HEK293 (cell line): ENCODE measurements at regions not wholly inside any gene's neighbourhood (a gene's known extent, or its start where the extent isn't known, plus 50 kb on each side); places are given as distances from the start of the nearest gene placed in this dataset.

ENCODE experiments used
- CTCF ChIP-seq: fragments of 450-650 bp; formaldehyde crosslinking; IDR thresholded peaks from 2 replicates; pipeline ENCODE4 v1.5.1; 2016; ENCODE audit warnings: missing biosample characterization, missing genetic modification characterization
- ZNF19 ChIP-seq: fragments of 450-650 bp; formaldehyde crosslinking; IDR thresholded peaks from 2 replicates; pipeline ENCODE4; 2016; ENCODE audit warnings: missing biosample characterization, missing genetic modification characterization, low read depth

DNA sequence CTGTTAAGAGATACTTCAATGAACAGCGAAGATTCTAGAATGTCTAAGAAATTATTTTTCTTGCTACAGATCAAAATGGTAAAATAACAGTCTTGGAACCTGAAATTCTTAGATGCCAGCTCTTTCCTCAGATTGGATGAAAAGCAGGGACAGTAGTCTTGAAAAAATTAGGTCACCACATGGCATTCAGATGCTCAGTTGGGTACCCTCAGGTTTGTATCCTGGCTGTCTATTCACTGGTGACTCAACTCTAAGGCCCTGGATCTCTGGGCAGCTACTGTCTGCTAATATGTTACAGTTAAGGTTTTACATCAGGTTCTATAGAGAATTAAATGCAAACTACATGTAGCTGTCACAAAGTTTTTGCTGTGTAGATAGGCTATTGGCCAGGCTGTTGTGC, 528.9 kb upstream of the ADAMTS5 start:
- no peak for TF ChIP-seq CTCF (tag by site-specific recombination)
- no peak for TF ChIP-seq ZNF19 (tag by site-specific recombination)
